ENCODE measurements at regions not wholly inside any gene's neighbourhood (a gene's known extent, or its start where the extent isn't known, plus 50 kb on each side); places are given as distances from the start of the nearest gene placed in this dataset.

DNA sequence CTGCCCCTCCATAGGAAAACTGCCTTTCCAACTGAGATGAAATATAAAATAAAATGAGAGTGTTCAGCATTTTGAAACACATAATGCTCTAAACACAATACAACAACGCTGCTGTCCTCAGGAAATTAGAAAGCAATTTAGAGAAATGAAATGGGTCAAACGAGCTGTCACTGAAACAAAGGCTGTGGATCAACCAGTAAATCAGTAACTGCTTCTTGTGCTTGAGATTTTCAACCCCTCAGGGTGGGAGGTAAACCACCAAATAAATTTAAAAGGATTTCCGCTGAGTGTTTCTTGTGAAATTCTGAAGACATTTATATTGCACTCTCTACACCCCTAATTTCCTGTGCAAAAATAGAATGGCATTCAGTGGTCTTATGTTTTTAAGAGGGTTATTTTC is 657.1 kb upstream of the SEL1L start:
- no peak overlapping the region for H3K27ac Mint-ChIP-seq
- no peaks in the 10 kb centered on the region for H3K27me3 Mint-ChIP-seq
- no peak for DNase-seq
- no peaks in the 10 kb centered on the region for H3K4me1 Mint-ChIP-seq
- no peaks in the 10 kb centered on the region for H3K36me3 Mint-ChIP-seq (ENCODE audit: low read depth)
- no peak overlapping the region for H3K4me3 Mint-ChIP-seq
- intact Hi-C loops (cut with micrococcal nuclease) = no loop called here
- H3K9me3 Mint-ChIP-seq = peaks cover 8% of the 10 kb centered on the region

DNA sequence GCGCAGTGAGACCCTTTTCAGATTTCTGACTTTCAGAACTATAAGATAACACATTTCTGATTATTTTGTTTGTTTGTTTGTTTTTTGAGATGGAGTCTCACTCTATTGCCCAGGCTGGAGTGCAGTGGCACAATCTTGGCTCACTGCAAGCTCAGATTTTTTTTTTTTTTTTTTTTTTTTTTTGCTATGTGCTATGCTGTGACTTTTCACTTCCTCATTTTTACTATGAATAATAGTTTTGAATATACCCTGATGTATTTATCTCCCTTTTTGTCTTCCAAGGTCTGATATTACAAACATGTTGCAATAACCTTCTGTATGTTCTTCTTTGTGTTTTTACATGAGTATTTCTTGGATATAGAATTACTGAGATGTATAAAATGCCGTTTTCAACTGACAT is 658.7 kb upstream of the SEL1L start:
- no peak overlapping the region for H3K27ac Mint-ChIP-seq
- H3K36me3 Mint-ChIP-seq (ENCODE audit: low read depth) = no peaks in the 10 kb centered on the region
- peaks cover 8% of the 10 kb centered on the region for H3K9me3 Mint-ChIP-seq
- DNase-seq = no peak
- no peak overlapping the region for H3K4me3 Mint-ChIP-seq
- intact Hi-C loops (cut with micrococcal nuclease) = no loop called here
- H3K4me1 Mint-ChIP-seq = no peaks in the 10 kb centered on the region
- no peaks in the 10 kb centered on the region for H3K27me3 Mint-ChIP-seq

DNA sequence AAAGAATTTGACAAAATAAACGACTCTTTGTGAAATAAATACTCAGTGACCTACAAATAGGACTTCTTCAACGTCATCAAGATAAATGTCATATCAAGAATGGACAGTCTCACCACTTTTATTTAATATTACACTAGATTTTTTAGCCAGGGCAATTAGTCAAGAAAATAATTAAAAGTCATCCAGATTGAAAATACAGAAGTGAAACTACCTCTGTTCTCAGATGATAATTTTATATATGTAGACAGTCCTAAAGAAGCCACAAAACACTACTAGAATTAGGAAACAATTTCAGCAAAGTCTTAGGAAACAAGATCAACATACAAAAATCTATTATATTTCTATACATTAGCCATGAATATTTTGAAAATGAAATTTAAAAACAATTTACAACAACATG is 689.6 kb upstream of the SEL1L start:
- Mint-ChIP-seq H3K4me1 (no peaks in the 10 kb centered on the region), H3K27ac (no peak overlapping the region), H3K27me3 (no peaks in the 10 kb centered on the region), H3K9me3 (peaks cover 4% of the 10 kb centered on the region), H3K4me3 (no peak overlapping the region), H3K36me3 (ENCODE audit: low read depth) (no peaks in the 10 kb centered on the region)
- intact Hi-C loops (cut with micrococcal nuclease) = no loop called here
- no peak for DNase-seq

GRCh38 chr14:82224610-82225009 is 691.0 kb upstream of the SEL1L start:
- no peak for DNase-seq
- Mint-ChIP-seq H3K27ac (no peak overlapping the region), H3K9me3 (peaks cover 4% of the 10 kb centered on the region)

GRCh38 chr14:82230748-82231147 is 697.1 kb upstream of the SEL1L start:
- Mint-ChIP-seq H3K9me3 (peaks cover 8% of the 10 kb centered on the region), H3K4me3 (no peak overlapping the region), H3K27ac (no peak overlapping the region), H3K4me1 (no peaks in the 10 kb centered on the region), H3K36me3 (ENCODE audit: low read depth) (no peaks in the 10 kb centered on the region), H3K27me3 (no peaks in the 10 kb centered on the region)
- DNase-seq = no peak
- intact Hi-C loops (cut with micrococcal nuclease) = no loop called here

More at GRCh38 chr14:82224610-82225009, 691.0 kb upstream of the SEL1L start:
- no peak overlapping the region for H3K4me3 Mint-ChIP-seq
- H3K36me3 Mint-ChIP-seq (ENCODE audit: low read depth) = no peaks in the 10 kb centered on the region
- H3K4me1 Mint-ChIP-seq = no peaks in the 10 kb centered on the region
- H3K27me3 Mint-ChIP-seq = no peaks in the 10 kb centered on the region
- intact Hi-C loops (cut with micrococcal nuclease) = no loop called here

- no peaks in the 10 kb centered on the region for H3K4me1 Mint-ChIP-seq
- peaks cover 3% of the 10 kb centered on the region for H3K9me3 Mint-ChIP-seq
- no peaks in the 10 kb centered on the region for H3K27me3 Mint-ChIP-seq
- no peak overlapping the region for H3K27ac Mint-ChIP-seq
- intact Hi-C loops (cut with micrococcal nuclease) = no loop called here
- no peak for DNase-seq
- no peak overlapping the region for H3K4me3 Mint-ChIP-seq
- no peaks in the 10 kb centered on the region for H3K36me3 Mint-ChIP-seq (ENCODE audit: low read depth)
Measured at GRCh38 chr14:82238649-82239048, 705.0 kb upstream of the SEL1L start.

DNA sequence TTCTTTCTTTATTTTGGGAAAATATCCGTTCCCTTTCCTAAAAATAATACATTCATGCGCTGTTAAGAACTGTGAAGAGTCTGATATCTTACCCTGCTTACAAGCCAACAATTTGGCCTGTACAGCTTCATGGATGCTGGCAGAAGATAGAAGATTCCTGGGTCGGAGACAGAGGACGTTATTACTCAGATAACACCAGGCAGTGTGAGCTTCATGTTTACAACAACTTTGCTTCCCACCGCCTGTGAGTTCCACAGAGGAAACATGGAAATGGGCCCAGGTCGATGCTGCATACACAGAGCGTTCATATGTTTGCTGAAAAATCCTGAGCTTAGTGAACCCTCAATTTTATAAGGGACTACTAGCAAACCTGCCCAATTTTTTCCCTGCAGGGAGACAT is 705.6 kb upstream of the SEL1L start:
- Mint-ChIP-seq H3K36me3 (ENCODE audit: low read depth) (no peaks in the 10 kb centered on the region), H3K27ac (no peak overlapping the region), H3K4me3 (no peak overlapping the region), H3K4me1 (no peaks in the 10 kb centered on the region), H3K9me3 (peaks cover 3% of the 10 kb centered on the region), H3K27me3 (no peaks in the 10 kb centered on the region)
- intact Hi-C loops (cut with micrococcal nuclease) = no loop called here
- no peak for DNase-seq

- Mint-ChIP-seq H3K27ac (no peak overlapping the region), H3K9me3 (no peaks in the 10 kb centered on the region), H3K4me1 (no peaks in the 10 kb centered on the region), H3K4me3 (no peak overlapping the region), H3K36me3 (ENCODE audit: low read depth) (no peaks in the 10 kb centered on the region), H3K27me3 (no peaks in the 10 kb centered on the region)
- no peak for DNase-seq
- intact Hi-C loops (cut with micrococcal nuclease) = no loop called here
Measured at GRCh38 chr14:82244791-82245190, 711.1 kb upstream of the SEL1L start.

- intact Hi-C loops (cut with micrococcal nuclease) = no loop called here
- no peak overlapping the region for H3K4me3 Mint-ChIP-seq
- no peaks in the 10 kb centered on the region for H3K9me3 Mint-ChIP-seq
- DNase-seq = no peak
- H3K36me3 Mint-ChIP-seq (ENCODE audit: low read depth) = no peaks in the 10 kb centered on the region
- no peaks in the 10 kb centered on the region for H3K4me1 Mint-ChIP-seq
- no peak overlapping the region for H3K27ac Mint-ChIP-seq
- H3K27me3 Mint-ChIP-seq = no peaks in the 10 kb centered on the region
Measured at GRCh38 chr14:82251494-82251893, 717.8 kb upstream of the SEL1L start.

DNA sequence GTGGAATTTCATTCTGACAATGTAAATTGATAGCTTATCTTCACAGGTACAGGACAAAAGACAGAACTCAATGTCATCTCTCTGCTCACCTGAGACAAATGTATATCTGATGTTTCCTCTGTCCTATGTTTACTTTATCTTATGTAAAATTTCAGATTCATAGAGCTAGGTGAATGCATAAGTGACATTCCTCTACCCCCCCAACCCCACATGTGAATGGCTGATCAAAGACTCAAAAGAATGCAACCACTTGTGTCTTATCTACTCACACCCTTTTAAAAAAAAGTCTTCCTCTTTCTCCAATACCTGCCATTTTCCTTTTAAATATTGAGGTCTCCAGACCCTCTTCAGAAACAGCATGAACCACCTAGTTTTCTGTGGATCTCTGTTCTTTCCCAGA is 736.6 kb upstream of the SEL1L start:
- Mint-ChIP-seq H3K4me1 (no peaks in the 10 kb centered on the region), H3K27ac (no peak overlapping the region), H3K9me3 (peaks cover 6% of the 10 kb centered on the region), H3K36me3 (ENCODE audit: low read depth) (no peaks in the 10 kb centered on the region), H3K27me3 (no peaks in the 10 kb centered on the region), H3K4me3 (no peak overlapping the region)
- intact Hi-C loops (cut with micrococcal nuclease) = no loop called here
- DNase-seq = no peak

DNA sequence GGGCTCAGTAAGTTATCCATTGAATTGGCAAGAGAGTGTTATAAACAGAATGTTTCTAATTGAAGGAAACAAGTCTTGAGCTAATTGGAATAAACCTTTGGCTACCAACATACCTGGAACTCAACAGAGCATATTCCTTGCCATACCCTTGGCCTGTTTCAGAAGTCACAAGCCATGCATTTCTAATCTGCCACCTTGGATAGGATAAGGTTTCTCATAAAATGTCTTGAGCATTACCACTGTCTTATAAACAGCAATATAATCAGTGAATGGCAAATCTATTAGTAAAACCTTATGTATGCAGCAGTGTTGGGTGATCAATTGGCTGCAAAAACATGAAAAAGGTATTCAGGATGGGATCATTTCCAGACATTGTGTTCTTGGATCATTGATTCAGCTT is 765.2 kb upstream of the SEL1L start:
- Mint-ChIP-seq H3K36me3 (ENCODE audit: low read depth) (no peaks in the 10 kb centered on the region), H3K27ac (no peak overlapping the region), H3K4me1 (no peaks in the 10 kb centered on the region), H3K27me3 (no peaks in the 10 kb centered on the region), H3K9me3 (no peaks in the 10 kb centered on the region), H3K4me3 (no peak overlapping the region)
- intact Hi-C loops (cut with micrococcal nuclease) = no loop called here
- no peak for DNase-seq

- Mint-ChIP-seq H3K4me1 (no peaks in the 10 kb centered on the region), H3K27me3 (no peaks in the 10 kb centered on the region), H3K36me3 (ENCODE audit: low read depth) (no peaks in the 10 kb centered on the region)
Measured at GRCh38 chr14:82309199-82309598, 775.5 kb upstream of the SEL1L start.

DNA sequence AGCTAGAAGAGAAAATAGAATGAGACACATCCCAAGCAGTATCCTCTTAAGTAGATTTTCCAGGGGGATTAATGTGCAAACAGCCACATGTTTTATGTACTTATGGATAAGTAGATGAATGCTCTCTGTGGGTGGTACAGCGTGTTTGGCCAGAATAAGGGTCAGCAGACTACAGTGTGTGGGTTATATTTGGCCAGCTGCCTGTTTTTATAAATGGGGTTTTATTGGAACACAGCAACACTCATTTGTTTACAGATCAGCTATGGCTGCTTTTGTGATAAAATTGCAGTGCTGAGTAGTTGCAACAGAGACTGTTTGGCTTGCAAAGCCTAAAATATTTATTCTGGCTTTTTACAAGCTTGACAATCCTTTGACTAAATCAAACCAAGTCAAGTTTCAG is 780.2 kb upstream of the SEL1L start:
- Mint-ChIP-seq H3K4me3 (no peak overlapping the region), H3K4me1 (no peaks in the 10 kb centered on the region), H3K27me3 (no peaks in the 10 kb centered on the region), H3K9me3 (peaks cover 18% of the 10 kb centered on the region), H3K27ac (no peak overlapping the region), H3K36me3 (ENCODE audit: low read depth) (no peaks in the 10 kb centered on the region)
- intact Hi-C loops (cut with micrococcal nuclease) = no loop called here
- DNase-seq = no peak

More at GRCh38 chr14:82309199-82309598, 775.5 kb upstream of the SEL1L start:
- intact Hi-C loops (cut with micrococcal nuclease) = no loop called here
- Mint-ChIP-seq H3K27ac (no peak overlapping the region), H3K4me3 (no peak overlapping the region), H3K9me3 (peaks cover 5% of the 10 kb centered on the region)
- DNase-seq = no peak

DNA sequence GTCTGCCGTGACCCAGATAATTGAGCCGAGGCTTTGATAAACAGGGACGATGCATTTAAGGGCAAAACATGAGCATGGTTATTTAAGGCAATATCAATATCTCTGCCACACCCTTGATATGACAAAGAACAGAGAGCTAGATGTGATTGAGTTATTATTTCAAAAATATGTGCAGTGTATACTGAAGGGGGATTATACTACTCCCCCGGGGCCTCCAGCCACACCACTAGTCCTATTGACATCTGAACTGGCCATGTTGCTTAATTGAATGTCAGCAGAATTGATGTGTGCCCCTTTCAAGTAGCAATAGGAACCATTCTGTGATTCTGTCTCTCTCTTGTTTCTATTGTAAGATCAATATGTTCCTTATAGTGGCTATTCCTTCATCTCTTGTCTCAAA is 794.8 kb upstream of the SEL1L start:
- intact Hi-C loops (cut with micrococcal nuclease) = no loop called here
- H3K9me3 Mint-ChIP-seq = no peaks in the 10 kb centered on the region
- H3K4me1 Mint-ChIP-seq = no peaks in the 10 kb centered on the region
- no peak overlapping the region for H3K4me3 Mint-ChIP-seq
- no peak overlapping the region for H3K27ac Mint-ChIP-seq
- DNase-seq = no peak
- no peaks in the 10 kb centered on the region for H3K27me3 Mint-ChIP-seq
- no peaks in the 10 kb centered on the region for H3K36me3 Mint-ChIP-seq (ENCODE audit: low read depth)

- Mint-ChIP-seq H3K27me3 (no peaks in the 10 kb centered on the region), H3K4me1 (no peaks in the 10 kb centered on the region), H3K9me3 (peaks cover 9% of the 10 kb centered on the region), H3K4me3 (no peak overlapping the region), H3K27ac (no peak overlapping the region), H3K36me3 (ENCODE audit: low read depth) (no peaks in the 10 kb centered on the region)
- intact Hi-C loops (cut with micrococcal nuclease) = no loop called here
- no peak for DNase-seq
Measured at GRCh38 chr14:82341261-82341810, 807.7 kb upstream of the SEL1L start.
